HFF-Myc (cell line): ENCODE measurements at regions not wholly inside any gene's neighbourhood (a gene's known extent, or its start where the extent isn't known, plus 50 kb on each side); places are given as distances from the start of the nearest gene placed in this dataset.

Experiments used
- DNase-seq: peaks from one replicate; pipeline ENCODE4 v3.0.0-alpha.2; 2011; ENCODE audit warnings: low read depth; ENCODE audit errors: extremely low read depth
- H3K4me3 ChIP-seq: replicated peaks from 2 replicates; pipeline ENCODE4 v1.5.1; 2011; ENCODE audit warnings: low read depth, mild to moderate bottlenecking, control low read depth, low read length
- TF ChIP-seq, protein P1 (sequence below): IDR thresholded peaks from 2 replicates; pipeline ENCODE4 v1.5.1; 2012; ENCODE audit warnings: mild to moderate bottlenecking, low read depth, low read length, control low read depth; ENCODE audit errors: missing control alignments

DNA sequence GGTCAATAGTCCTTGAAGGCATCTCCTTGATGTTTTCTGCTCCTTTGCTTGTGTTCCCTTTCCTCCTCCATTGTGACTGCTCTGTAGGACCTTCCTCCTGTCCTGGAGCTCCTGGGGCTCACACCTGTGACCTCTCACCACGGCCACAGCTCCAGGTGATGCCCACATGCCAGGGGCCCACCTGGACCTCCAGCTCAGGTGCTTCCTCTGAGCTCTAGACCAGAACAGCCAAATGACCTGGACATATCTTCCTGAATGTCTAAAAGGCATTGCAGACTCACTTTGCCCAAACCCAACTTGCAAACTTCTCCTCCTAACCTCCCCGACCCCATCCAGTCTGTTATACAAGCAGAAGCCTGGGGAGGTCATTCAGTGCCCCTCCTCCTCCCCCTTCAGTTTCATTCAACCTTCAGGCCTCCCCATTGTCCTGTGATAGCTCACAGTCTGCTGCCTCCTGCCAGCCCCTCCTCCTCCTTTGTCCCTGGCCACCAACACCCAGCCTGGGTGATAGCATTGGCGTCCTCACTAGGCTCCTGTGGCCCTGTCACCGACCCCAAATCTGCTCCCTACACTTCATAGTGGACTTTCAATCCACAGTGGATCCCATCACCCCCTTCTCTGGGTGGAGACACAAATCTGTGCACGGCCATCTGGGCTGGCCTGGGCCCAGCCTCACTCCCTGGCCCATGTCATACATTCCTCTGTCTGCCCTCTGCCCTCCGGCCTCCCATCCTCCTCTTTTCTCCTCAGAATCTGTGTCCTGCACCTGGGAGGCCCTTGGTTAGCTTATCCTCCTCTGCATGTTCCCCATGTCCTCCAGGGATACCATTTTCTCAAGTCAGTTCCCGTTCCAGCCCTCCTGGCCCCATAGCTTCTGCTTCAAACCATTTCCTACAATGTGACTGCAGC is 310.4 kb upstream of the HDAC4 start:
- DNase-seq = no peak
- H3K4me3 ChIP-seq = no peak overlapping the region
- TF ChIP-seq, protein P1, sequence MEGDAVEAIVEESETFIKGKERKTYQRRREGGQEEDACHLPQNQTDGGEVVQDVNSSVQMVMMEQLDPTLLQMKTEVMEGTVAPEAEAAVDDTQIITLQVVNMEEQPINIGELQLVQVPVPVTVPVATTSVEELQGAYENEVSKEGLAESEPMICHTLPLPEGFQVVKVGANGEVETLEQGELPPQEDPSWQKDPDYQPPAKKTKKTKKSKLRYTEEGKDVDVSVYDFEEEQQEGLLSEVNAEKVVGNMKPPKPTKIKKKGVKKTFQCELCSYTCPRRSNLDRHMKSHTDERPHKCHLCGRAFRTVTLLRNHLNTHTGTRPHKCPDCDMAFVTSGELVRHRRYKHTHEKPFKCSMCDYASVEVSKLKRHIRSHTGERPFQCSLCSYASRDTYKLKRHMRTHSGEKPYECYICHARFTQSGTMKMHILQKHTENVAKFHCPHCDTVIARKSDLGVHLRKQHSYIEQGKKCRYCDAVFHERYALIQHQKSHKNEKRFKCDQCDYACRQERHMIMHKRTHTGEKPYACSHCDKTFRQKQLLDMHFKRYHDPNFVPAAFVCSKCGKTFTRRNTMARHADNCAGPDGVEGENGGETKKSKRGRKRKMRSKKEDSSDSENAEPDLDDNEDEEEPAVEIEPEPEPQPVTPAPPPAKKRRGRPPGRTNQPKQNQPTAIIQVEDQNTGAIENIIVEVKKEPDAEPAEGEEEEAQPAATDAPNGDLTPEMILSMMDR = no peak

DNA sequence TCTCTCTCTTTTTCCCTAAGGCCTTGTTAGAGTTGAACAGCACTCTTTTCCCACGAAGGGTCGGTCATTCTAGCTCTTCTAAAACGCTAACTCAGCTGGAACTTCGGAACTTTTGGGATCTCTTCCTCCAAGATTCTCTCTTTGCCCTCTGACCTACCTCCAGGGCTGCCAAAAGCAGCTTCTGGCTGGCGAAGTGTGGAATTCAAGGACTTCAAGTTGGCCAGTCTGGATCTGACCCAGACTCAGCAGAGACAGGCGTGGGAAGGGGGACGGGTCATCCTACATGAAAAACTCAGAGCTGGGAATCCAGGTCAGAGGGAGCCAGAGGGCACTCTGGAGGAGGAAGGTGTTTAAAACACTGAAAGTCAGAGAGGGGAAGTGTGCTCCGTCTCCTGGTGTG is 305.5 kb upstream of the HDAC4 start:
- DNase-seq = no peak
- no peak overlapping the region for H3K4me3 ChIP-seq
- TF ChIP-seq, protein P1 = no peak

DNA sequence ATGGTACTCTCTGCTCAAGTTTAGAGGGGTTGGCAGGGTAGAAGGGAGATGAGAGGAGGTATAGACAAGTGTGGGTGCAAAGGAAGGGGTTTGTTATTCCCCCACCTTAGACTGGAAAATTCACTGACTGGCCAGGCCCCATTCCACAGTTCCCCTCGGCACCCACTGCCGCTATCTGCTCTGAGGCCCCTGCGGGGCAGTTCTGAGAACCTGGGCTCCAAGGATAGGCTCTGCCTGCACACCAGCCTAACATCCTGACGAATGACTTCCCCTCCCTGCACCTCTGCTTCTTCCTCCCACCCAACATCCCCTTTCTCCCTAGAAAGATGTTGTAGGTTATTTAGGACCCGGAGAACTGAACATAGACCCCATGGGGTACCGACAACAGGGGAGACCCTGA is 303.9 kb upstream of the HDAC4 start:
- TF ChIP-seq, protein P1 = no peak
- no peak for DNase-seq
- no peak overlapping the region for H3K4me3 ChIP-seq

DNA sequence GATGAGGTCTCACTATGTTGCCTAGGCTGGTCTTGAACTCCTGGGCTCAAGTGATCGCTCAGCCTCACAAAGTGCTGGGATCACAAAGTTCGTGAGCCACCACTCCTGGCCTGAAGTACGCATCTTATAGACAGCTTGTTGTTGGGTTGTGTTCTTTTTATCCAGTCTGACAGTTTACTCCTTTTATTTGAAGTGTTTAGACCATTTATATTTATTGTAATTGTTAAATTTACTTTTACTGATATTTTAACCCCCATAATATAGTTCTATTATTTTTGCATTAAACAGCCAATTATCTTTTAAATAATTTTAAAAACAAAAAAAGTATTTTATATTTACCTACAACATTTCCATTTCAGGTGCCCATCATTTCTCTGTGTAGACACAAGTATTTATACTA is 303.0 kb upstream of the HDAC4 start:
- DNase-seq = no peak
- no peak overlapping the region for H3K4me3 ChIP-seq
- TF ChIP-seq, protein P1 = no peak

DNA sequence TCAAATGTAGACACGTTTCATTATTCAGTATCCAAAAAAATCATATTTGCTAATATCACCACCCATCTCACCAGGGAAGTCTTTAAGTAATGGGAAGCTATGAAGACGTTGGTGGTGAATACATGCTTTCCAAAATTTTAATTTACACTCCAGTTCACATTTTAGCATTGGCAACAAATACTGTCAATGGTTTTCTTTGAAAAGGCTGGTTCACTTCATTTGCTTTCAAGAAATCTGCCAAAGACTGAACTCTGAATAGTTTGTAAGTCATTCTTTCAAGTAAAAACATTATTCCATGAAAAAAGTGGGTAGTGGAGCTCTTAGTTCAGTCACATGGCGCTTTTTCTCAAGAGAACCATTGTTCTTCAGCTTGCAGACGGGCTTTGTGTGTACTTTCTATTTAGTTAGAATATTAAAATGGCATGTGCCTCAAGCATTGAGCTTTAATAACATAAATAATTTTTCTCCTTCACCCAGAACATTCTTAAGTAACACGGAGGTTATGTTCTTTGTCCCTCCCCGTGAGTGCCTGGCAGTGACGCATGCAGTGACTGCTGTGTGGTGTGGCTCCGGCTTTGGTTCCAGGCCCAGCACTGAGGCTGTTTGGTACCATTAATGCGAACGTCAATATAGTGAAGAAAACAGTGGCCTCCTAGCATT is 300.0 kb upstream of the HDAC4 start:
- TF ChIP-seq, protein P1 = no peak
- DNase-seq = no peak
- H3K4me3 ChIP-seq = no peak overlapping the region

DNA sequence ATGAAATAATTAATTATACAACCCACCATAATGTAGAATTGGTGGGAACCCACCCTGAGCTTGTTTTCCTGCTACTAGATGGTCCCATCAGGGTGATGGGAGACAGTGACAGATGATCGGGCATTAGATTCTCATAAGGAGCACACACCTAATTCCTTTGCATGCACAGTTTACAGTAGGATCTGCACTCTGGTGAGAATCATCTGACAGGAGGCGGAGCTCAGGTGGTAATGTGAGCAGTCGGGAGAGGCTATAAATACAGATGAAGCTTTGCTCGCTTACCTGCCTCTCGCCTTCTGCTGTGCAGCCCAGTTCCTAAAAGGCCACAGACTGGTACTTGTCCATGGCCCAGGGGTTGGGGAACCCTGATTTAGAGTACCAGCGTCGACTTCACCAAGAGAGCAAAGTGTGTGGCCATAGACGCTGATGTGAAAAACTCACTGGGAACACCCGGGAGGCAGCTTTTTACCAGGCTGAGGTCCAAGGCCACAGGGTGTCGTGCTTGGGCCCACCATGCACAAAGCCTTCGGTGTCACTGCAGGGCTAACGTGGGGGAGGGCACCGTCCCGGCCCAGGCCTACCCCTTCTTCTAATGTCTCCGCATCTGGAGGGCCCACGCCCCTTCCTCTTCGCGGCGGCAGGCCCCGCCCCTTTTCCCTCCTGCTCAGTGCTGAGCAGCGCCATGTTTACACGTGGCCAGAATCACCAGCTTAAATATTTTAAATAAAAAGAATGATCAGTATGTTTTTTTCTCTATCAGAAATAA is 296.8 kb upstream of the HDAC4 start:
- TF ChIP-seq, protein P1 = no peak
- H3K4me3 ChIP-seq = no peak overlapping the region
- no peak for DNase-seq
